ENCODE measurements at regions not wholly inside any gene's neighbourhood (a gene's known extent, or its start where the extent isn't known, plus 50 kb on each side); places are given as distances from the start of the nearest gene placed in this dataset.

GRCh38 chr1:186750257-186750656 is 70.0 kb upstream of the PTGS2 start:
- H3K9me3 Mint-ChIP-seq: peaks cover 3 to 28% (median 15%) of the 10 kb centered on the region in 7 donors
- H3K4me3 Mint-ChIP-seq: no peak overlapping the region
- no peak overlapping the region for H3K27ac Mint-ChIP-seq
- no peaks in the 10 kb centered on the region for H3K4me1 Mint-ChIP-seq
- DNase-seq (no peak), ATAC-seq (ENCODE audit: low read depth in 2 of 2) (no peak)
- H3K36me3 Mint-ChIP-seq: no peaks in the 10 kb centered on the region
- H3K27me3 Mint-ChIP-seq: no peaks in the 10 kb centered on the region

DNA sequence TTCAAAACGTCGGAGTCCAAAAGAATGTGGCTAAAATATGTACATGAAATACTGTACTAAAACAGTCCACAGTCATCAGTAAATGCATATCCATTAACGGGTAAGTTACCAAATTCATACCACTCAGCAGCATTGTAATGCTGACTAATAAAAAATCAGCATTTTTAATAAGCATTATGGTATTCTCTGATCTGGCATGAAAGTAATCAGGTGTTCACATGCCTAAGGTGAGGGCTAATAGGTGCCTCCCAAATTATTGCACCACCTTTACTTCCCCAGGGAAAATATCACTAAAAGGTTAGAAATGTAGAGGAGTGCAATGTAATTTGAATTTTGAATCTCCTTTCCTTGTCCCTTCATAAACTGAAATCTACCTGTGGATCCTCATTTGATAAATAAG is 69.6 kb upstream of the PTGS2 start:
- ATAC-seq (ENCODE audit: low read depth in 2 of 2) (no peak), DNase-seq (no peak)
- Mint-ChIP-seq H3K27me3 (no peaks in the 10 kb centered on the region), H3K9me3 (peaks cover 5 to 32% (median 15%) of the 10 kb centered on the region in 7 donors), H3K4me1 (no peaks in the 10 kb centered on the region), H3K4me3 (no peak overlapping the region), H3K36me3 (no peaks in the 10 kb centered on the region), H3K27ac (no peak overlapping the region)

- peaks cover 5 to 32% (median 15%) of the 10 kb centered on the region in 7 donors for H3K9me3 Mint-ChIP-seq
- H3K4me1 Mint-ChIP-seq: no peaks in the 10 kb centered on the region
- ATAC-seq (ENCODE audit: low read depth in 2 of 2): no peak
Observed at GRCh38 chr1:186747661-186748060, 67.4 kb upstream of the PTGS2 start.

DNA sequence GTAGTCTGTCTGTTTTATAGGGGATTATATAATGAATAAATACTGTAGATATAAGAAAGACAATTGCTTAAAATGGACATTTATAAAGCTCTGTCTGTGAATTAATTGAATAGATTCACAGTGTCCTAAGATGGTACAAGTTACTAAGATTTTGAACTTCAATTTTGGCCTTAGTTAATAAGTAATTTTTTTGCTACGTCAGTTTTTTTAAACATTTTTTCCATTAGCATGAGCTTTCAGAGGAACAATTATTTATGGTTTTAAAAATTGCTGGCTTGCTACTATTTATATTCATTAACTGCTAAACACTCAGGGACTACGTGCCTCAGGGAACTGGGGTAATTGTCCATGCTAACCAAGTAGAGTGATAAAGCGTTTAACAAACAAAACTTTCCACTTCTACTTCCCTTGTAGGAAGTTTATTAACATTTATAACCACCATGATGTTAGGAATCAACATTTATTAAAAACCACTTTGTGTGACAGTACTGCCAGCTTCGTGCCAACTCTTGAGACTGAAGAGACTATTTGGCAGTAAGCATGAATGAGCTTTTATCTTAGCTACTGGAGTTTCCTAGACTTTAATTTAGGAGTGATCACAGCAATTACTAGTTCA is 65.4 kb upstream of the PTGS2 start:
- no peaks in the 10 kb centered on the region for H3K4me1 Mint-ChIP-seq

More at GRCh38 chr1:186747661-186748060, 67.4 kb upstream of the PTGS2 start:
- Mint-ChIP-seq H3K36me3 (no peaks in the 10 kb centered on the region), H3K4me3 (no peak overlapping the region), H3K27ac (no peak overlapping the region), H3K27me3 (no peaks in the 10 kb centered on the region)
- no peak for DNase-seq

GRCh38 chr1:186741640-186742039 is 61.4 kb upstream of the PTGS2 start:
- DNase-seq: no peak
- Mint-ChIP-seq H3K36me3 (no peaks in the 10 kb centered on the region), H3K4me1 (no peaks in the 10 kb centered on the region), H3K27ac (no peak overlapping the region), H3K4me3 (no peak overlapping the region), H3K27me3 (no peaks in the 10 kb centered on the region), H3K9me3 (peaks cover 0 to 8% (median 1%) of the 10 kb centered on the region in 7 donors)
- no peak for ATAC-seq (ENCODE audit: low read depth in 2 of 2)

More for the DNA sequence above, 65.4 kb upstream of the PTGS2 start:
- Mint-ChIP-seq H3K36me3 (no peaks in the 10 kb centered on the region), H3K4me3 (no peak overlapping the region), H3K27ac (no peak overlapping the region), H3K9me3 (peaks cover 5 to 32% (median 15%) of the 10 kb centered on the region in 7 donors), H3K27me3 (no peaks in the 10 kb centered on the region)
- ATAC-seq (ENCODE audit: low read depth in 2 of 2) (no peak), DNase-seq (no peak)

GRCh38 chr1:186740324-186740723 is 60.1 kb upstream of the PTGS2 start:
- Mint-ChIP-seq H3K27ac (no peak overlapping the region), H3K27me3 (no peaks in the 10 kb centered on the region), H3K4me1 (no peaks in the 10 kb centered on the region), H3K36me3 (no peaks in the 10 kb centered on the region), H3K4me3 (no peak overlapping the region), H3K9me3 (peaks cover 0 to 5% (median 0%) of the 10 kb centered on the region in 7 donors)
- no peak for DNase-seq
- no peak for ATAC-seq (ENCODE audit: low read depth in 2 of 2)

GRCh38 chr1:186739515-186739914 is 59.3 kb upstream of the PTGS2 start:
- ATAC-seq (ENCODE audit: low read depth in 2 of 2): no peak
- Mint-ChIP-seq H3K27ac (no peak overlapping the region), H3K27me3 (no peaks in the 10 kb centered on the region), H3K4me1 (no peaks in the 10 kb centered on the region), H3K4me3 (no peak overlapping the region), H3K36me3 (no peaks in the 10 kb centered on the region), H3K9me3 (no peaks in the 10 kb centered on the region)
- no peak for DNase-seq

DNA sequence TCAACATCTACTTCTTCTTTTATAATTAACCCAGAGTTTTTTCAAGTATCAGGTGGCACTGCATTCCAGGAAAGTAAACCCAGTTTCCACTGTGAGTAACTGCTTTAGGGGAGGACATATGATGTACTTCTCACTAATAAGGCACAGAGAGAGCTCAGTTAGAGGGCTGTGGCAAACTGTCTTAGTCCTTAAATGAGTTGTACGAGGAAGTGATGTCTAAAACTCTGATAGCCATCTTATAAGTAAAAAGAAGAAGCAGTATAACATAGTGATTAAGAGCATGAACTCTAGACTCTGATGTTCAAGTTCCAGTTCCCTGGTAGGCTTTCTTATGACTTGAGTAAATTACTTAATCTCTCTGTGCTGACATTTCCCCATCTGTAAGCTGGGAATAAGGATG is 58.7 kb upstream of the PTGS2 start:
- no peaks in the 10 kb centered on the region for H3K9me3 Mint-ChIP-seq
- no peaks in the 10 kb centered on the region for H3K36me3 Mint-ChIP-seq
- no peaks in the 10 kb centered on the region for H3K4me1 Mint-ChIP-seq
- H3K4me3 Mint-ChIP-seq: no peak overlapping the region
- H3K27me3 Mint-ChIP-seq: no peaks in the 10 kb centered on the region
- no peak overlapping the region for H3K27ac Mint-ChIP-seq
- no peak for ATAC-seq (ENCODE audit: low read depth in 2 of 2)
- no peak for DNase-seq

- H3K4me1 Mint-ChIP-seq: no peaks in the 10 kb centered on the region
- H3K27me3 Mint-ChIP-seq: no peaks in the 10 kb centered on the region
- ATAC-seq (ENCODE audit: low read depth in 2 of 2) (no peak), DNase-seq (no peak)
- no peaks in the 10 kb centered on the region for H3K36me3 Mint-ChIP-seq
- no peaks in the 10 kb centered on the region for H3K9me3 Mint-ChIP-seq
- no peak overlapping the region for H3K4me3 Mint-ChIP-seq
- no peak overlapping the region for H3K27ac Mint-ChIP-seq
Observed at GRCh38 chr1:186736971-186737685, 56.9 kb upstream of the PTGS2 start.

DNA sequence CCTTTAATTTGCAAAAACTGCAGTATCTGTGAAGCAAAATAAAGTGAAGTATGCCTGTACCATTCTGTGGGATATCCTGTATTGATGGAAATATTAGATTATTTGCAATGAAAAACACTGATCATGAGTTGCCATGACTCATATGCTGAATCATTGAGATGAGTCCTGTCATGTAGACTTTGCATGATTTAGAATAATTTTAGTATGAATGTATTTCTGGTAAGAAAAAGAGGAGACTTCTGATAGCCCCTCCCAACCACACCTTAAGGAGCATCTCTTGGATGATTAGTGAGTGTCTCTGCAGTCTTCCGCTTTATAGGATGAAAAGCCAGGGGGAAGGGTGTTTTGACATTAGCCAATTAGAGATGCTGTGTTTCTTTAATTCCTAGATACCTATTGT is 55.2 kb upstream of the PTGS2 start:
- no peaks in the 10 kb centered on the region for H3K4me1 Mint-ChIP-seq
- no peak overlapping the region for H3K4me3 Mint-ChIP-seq
- DNase-seq (no peak), ATAC-seq (ENCODE audit: low read depth in 2 of 2) (no peak)
- no peaks in the 10 kb centered on the region for H3K36me3 Mint-ChIP-seq
- H3K27ac Mint-ChIP-seq: no peak overlapping the region
- H3K27me3 Mint-ChIP-seq: no peaks in the 10 kb centered on the region
- H3K9me3 Mint-ChIP-seq: peaks cover 0 to 2% (median 0%) of the 10 kb centered on the region in 7 donors

GRCh38 chr1:186730951-186731729 is 50.9 kb upstream of the PTGS2 start:
- Mint-ChIP-seq H3K4me1 (no peaks in the 10 kb centered on the region), H3K36me3 (no peaks in the 10 kb centered on the region), H3K27me3 (peaks cover 0 to 4% (median 0%) of the 10 kb centered on the region in 3 donors), H3K27ac (no peak overlapping the region), H3K4me3 (no peak overlapping the region), H3K9me3 (peaks cover 0 to 12% (median 5%) of the 10 kb centered on the region in 7 donors)
- DNase-seq (no peak), ATAC-seq (ENCODE audit: low read depth in 2 of 2) (no peak)

Measured in naive B cell (primary cell).